DMS53 treated with DMSO at 0.1 percent for 48 hours (cell line): ENCODE measurements at regions not wholly inside any gene's neighbourhood (a gene's known extent, or its start where the extent isn't known, plus 50 kb on each side); places are given as distances from the start of the nearest gene placed in this dataset.

Experiments
- DNase-seq: peaks from one replicate; lab custom pipeline; 2025; ENCODE audit not compliant: unreplicated experiment; lab: John Stamatoyannopoulos, UW

DNA sequence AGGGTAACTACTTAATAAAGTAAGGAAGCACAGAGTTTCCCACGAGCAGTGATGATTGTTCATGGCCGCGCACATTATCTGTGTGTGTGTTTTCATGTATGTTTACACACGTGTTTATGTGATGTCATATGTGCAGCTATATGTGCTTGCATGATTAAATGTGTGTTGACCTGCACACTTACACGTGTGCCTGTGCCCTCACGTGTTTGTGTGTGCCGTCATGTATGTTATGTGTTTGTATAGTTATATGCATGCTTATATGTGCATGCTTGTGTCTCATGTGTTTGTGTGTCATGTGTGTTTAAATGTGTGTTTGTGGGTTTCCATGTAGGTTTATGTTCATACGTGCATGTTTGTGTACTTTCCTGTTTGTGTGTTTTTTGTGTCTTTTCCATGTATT, 782.3 kb downstream of the GALR1 start:
- no peak for DNase-seq

DNA sequence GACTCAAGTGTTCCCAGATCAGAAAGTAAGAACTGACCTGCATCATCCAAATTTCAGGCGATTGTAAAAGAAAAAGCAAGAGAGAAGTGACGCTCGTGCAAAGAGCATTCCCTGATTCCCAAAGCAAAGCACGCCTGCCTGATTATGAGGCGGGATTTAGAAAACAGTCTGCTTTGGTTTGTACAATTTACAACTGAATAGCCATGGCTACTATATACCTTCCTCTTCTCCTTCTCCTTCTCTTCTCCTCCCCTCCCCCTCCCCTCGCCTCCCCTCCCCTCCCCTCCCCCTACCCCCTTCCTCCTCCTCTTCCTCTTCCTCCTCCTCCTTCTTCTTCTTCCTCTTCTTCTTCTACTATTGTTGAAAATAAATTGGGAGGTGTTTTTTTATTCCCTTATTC, 782.9 kb downstream of the GALR1 start:
- DNase-seq, result no peak

DNA sequence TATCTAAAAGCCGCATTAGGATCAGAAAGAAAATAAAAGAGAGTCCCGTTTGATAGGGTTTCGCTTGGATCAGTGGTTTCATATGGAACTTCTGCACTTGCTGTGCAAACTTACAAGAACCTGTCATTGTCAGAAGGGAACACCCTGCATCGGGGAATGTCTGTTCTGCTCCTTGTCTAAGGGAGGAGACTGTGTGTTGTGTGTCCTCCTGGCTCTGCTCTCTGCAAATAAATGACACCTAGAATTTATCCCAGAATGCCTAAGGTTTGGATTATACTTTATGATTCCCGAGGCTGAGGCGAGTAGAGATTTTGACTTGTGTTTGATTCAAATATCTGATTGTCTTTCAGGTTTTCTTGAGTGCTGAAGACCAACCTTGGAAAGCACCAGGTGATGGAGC, 785.1 kb downstream of the GALR1 start:
- DNase-seq, result no peak

DNA sequence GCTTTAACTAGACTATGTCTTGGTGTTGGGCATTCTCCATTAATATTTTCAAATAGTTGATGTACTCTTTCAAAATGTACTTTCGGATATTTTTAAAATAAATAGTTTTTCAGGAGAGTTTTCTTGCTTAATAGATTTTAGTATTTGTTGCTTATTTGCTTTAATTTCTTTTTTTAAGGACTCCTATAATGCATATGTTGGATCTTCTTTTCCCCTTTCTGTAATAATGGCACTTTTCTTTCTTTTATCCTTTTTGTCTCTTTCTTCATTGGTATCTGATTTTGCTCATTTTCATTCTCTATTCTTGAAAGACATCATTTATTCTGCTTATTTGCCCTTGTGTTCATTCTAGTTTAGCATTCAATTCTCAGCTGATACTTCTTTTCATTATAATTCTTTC, 791.6 kb downstream of the GALR1 start:
- DNase-seq, result no peak

DNA sequence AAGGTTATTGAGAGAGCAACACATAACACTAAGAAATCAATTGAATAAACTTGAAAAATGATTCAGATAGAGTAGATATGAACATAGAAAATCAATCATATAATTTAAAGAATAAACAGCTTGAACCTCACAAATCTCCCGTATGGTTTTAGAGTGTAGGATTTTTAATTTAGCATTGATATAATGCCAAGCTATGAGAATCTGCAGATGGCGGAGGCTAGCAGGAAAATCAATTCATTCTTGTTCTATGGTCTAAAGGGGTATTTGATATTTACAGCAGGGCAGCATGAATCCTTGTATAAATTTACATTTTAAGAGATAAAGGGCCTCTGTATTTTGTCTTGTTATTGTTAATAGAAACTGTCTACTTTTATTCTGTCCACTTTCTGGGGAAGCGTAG, 797.0 kb downstream of the GALR1 start:
- DNase-seq, result no peak

DNA sequence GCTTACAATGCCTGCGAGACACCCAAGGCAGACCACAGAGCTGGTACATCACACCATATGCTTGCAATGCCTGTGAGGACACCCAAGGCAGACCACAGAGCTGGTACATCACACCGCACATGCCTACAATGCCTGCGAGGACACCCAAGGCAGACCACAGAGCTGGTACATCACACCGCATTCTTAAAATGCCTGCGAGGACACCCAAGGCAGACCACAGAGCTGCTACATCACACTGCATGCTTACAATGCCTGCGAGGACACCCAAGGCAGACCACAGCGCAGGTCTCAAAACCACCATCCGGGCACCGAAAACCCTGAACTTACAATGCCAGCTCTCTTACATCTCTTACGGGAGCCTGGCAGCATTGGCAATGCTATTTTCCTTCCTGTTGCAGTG, 799.6 kb downstream of the GALR1 start:
- no peak for DNase-seq

DNA sequence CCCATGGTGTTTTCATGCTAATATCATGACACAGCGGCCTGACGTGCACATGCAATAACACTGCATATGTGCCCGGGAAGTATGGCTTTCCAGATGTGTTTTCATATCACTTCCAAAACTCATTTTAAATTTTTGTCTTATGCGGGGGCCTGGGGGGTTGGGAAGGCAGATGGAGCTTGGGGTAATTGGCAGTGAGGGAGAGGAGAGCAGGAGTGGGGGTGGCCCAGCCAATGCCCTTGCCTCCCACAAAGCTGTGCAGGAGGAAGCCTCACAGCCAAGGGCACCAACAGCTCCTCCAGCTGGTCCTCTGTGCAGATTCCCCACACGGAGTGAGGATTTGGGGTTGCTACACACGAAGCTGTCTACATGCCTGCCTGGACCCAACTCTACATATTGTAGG, 805.2 kb downstream of the GALR1 start:
- no peak for DNase-seq

DNA sequence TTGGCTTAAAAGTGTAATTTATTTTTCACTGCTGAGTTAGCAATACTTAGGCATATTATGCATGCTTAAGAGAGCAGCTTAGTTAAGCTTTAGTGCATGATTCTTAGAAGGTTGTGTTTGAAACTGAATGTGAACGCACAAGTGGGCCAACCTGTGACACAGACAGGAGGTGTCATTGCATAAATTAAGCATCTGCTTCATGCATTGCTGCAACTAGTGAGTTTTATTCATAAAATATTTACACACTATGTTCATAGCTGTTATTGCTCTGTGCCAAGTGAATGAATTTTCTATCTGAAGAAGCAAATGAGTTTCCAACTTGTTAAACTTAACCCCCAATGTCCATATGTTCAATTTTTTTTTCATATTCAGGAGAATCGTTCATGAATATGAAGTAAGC, 806.4 kb downstream of the GALR1 start:
- DNase-seq, result no peak

DNA sequence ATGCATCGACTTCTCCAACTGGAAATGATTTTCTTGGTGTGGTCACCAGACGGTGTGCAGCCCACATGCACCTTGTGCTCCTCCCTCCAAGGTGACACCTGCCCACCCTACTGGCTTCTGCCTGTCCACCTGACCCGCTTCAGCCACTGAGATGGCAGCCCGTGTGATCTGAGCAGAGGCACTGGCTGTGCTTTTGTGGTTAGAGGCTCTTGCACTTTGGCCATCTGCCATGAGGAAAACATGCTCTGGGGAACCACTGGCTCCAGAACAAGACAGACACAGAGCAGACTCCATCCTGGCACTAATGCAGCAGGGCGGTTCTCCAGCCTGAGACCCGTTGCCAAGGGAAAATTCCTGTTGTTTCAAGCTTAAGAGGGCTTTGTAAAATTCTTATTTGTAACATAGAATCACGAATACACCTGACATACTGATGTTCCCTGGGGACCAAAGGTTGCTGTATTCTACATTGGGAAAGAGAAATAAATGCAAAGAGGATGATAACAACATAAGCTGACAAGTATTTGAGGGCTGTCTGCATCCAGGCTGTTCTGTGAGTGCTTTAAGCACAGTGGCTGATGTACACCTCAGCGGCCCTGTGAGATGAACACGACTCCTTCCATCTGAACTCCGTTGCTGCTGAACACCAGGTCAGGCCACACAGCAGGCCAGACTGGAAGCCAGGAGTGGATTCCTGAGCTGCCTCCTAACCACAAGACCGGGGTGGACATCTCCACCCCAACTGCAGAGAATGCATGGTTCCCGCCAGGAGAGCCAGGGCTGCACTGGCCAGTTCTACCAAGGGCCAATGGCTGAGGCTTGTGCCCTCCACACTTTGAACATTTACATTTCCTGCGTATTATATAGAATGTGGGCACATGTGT, 820.4 kb downstream of the GALR1 start:
- DNase-seq, result no peak

DNA sequence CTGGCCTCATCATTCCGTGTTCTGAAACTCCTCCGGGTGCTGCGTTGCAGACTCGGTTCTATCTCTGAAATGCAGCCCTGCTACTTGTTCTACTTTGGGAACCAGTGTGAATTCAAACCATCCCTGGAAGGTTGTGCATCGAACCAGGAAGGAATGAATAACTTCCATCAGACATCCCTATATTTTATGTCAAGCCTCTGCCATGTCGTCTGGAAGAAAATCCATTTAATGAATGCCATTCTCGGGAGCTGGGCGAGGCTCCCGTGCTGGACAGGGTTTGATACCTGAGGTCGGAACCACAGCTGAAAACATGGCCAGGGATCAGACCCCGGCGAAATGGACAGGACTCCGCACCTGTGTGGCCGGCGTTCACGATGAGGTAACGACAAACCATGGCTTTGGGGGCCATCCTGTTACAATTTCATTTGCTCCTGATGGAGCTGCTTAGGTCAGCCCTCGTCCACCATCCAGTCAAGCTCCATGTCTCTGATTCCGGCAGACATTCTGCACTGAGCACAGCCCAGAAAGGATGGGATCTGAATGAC, 821.6 kb downstream of the GALR1 start:
- DNase-seq, result no peak

DNA sequence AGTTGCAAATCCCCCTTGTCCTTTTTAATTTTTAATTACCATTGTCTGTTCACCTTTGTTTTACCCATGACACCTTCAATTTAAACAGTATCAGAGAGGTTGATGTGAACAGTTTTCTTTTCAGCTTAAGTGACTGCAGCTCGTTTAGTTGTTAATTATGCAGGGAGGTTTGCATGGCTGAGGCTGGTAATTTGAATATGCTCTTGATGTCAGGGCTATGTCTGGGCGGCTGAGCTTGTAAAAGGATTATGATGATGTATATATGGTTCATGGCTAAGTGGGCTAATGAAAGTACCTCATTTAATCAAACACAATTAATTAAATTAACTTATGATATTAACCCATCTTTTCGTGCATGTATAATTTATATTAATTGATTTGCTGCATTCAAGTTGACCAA, 822.1 kb downstream of the GALR1 start:
- DNase-seq, result no peak

DNA sequence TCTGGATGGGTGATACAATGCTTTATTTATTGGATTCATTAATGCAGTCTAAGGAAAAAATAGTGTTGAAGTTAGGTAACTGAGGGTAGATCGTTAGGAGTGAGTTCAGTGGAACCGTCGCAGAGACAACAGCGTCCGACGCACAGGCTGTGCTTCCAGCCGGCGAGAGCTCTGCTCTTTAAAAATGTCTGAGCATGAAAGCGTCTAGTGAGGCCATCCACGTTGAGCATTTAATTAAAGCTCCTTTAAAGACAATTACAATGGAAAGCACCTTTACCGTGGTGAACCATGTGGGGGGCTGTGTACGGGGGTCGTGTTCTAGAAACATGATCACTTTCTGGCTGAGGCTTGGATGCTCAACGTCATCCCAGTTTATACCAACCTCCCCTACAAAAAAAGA, 822.7 kb downstream of the GALR1 start:
- no peak for DNase-seq

DNA sequence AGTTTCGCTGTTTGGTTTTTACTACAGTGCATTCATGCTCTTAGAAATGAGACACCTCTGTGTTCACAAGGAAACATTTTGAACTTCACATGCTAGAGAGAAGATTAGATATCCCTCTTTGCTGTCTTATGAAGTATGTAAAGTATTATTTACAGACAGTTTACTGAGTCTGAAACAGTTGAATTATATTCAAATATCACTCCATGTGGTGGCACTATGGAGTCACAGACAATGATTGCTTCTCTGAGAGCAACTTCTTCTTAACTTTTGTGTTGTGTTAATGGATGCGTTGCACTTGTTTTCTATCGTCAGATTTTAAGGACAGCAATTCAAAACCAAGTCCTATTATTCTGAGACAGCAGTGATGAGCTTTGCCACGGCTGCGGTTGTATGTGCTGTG, 823.6 kb downstream of the GALR1 start:
- no peak for DNase-seq

DNA sequence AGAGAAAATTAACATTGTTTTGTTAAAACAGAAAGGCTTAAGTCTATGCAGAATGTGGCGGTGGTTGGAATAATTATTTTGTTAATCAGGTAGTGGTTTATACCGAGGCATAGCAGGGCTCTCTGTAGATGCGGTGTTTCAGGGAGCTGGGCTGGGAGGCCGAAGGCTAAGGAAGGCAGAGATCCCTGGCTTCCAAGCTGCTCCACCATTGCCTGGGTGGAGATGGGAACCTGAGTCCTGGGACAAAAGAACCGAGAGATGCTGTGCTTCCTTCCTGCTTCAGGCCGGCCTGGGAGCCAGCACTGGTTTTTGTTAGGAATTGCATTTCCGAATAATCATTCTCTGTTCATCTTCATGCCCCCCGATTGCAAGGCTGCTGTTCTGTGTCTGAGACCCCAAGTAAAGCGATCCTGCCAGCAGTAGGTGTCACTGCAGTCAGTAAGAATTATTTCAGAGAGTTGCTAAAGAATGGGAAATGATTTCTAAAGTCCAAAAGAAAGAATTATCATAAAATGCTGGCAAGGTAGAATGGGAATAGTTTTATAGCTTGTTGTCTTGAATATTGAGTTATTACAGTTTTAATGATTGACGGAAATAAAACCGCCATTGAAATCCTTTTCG, 824.9 kb downstream of the GALR1 start:
- DNase-seq, result no peak

DNA sequence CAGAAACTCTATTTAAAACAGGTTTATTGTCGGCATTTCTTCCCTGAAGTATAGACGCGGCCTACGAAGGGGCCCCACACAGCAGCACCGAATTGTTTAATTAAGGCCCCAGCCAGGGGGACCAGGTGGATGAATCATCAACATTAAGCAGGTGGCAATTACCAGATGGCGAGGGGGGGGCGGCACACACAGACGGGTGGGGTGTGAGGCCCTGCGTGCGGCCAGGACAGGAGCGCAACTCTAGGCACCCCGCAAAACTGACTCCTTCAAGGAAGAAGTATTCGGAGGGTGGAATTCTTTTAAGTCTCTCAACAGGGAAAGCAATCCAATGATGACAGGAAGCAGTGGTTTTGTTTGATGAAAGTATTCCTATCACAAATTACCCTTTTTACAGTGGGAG, 830.4 kb downstream of the GALR1 start:
- DNase-seq, result no peak

DNA sequence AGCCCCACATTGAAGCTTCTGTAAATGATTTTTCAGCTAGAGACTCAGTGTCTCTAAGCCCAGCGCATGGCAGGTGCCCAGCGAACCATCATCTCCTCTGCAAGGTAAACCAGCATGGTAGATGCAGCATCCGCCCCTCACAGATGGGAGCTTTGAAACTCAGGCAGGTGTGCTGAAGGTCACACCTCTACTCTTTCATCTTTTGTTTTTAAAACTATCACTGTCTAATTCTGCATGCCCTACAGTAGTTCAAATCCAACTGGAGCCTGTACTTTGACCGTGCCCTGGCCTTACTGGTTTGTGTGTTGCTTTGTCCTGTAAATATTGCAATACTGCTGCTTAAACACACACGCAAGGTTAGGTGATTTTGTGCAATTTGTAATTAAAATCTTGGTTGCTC, 831.1 kb downstream of the GALR1 start:
- DNase-seq, result no peak

DNA sequence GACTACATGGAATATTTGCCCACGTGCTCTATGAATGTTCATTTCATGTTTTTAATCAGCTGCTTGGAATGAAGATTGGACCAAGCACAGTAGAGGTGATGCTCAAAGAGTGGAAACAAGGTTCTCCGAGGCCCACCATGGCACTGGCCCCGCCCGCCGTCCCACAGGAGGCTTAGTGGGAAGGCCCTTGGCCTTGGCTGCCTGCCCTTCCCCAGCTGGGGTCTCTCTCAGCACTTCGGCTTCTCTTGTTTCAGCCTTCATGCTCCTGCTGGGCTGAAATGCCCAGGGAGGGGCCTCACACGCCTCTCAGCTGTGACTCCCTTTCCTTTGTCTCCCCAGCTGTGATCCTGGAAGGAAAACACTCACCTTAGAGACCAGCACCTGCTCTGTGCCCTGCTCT, 833.2 kb downstream of the GALR1 start:
- DNase-seq, result no peak

DNA sequence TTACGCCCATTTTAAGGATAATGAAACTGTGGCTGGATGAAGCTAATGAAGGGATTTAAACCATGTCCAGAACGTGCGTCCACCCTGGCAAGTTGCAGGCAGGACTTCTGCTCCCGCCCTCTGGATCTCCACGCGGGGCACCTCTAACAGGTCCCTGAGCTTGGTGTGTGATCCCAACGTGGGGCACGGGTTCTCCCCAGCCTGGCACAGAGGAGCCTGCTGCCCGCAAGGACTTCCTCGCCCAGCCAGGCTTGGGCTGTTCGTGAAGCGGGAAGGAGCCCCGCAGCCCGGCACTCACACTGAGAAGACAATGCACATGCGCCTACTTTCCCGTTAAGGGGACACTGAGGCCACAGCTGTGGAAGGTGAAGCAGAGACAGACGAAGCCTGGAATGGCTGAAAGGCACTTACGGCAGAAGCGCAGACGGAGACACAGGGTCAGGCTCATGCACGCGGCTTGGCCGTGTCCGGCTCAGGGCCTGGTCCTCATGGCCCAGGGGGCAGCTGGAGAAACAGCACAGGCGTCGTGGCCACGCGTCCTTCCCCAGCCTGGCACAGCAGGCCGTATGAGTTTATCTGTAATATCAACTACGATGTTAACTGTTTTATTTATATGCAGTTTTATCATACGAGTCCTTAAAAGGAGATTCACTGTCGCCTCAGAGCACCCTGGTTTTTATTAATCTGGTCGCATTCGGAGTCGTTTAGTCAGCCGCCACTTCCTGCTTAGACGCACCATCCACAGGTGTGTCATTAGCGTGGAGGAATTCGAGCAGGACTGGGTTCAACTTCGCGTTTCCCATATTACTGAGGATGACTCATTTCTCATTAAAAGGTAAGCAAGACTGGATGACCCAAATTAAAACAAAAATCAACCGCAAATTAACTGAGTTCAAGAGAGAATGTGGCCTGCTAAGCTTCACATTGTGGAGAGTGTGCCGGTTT, 835.9 kb downstream of the GALR1 start:
- no peak for DNase-seq

DNA sequence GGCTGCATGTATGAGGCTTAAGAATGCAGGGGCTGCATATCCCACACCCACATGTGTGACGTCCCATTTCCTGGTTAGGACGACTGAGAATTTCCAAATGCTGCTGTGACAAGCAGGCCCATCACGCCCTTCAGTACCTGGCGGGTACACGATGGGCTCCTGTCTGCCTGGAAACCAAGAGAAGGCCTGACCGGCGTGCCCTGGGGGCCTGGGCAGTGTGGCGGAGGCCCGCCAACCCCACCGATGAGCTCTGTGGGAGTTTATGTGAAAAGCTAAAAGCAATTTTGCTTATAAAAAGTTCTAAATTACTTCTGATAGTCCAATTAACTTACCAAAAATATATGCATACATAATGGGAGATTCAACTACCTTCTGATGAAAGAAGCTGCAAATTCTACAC, 837.3 kb downstream of the GALR1 start:
- no peak for DNase-seq

DNA sequence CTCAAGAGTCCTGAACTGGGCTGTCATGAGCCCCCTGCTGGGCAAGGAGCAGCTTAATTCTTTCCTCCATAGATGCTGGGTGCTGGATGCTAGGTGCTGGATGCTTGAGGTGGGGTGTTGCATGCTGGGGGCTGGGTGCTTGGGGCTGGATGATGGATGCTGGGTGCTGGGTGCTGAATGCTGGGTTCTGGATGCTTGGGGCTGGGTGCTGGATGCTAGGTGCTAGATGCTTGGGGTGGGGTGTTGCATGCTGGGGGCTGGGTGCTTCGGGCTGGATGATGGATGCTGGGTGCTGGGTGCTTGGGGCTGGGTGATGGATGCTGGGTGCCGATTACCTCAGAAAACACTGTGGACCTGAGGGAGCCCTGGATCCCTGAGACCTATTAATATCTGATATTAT, 837.7 kb downstream of the GALR1 start:
- no peak for DNase-seq

DNA sequence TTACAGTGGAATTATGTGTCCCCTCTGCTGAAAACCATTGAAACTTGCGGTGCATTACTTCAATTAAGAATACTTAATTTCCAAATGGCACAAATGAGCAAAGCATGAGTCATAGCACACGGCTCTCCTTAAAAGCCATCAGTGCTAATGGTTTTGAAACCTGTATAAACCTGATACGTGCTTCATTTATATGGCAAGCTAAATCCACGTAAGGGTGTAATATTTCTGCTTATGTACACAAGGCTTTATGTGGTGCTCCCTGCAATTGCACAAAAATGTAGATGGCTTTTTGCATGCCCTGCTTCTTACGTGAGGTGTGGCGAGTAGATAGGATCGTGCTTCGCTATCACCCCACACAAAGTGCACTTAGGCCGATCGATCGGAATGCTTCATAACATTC, 840.9 kb downstream of the GALR1 start:
- DNase-seq, result no peak
